ENCODE measurements at regions not wholly inside any gene's neighbourhood (a gene's known extent, or its start where the extent isn't known, plus 50 kb on each side); places are given as distances from the start of the nearest gene placed in this dataset.

- TF ChIP-seq CTCF (IDR thresholded peaks at IDR 0.05) (no peak), POLR2A (IDR thresholded peaks at IDR 0.05) (no peak)
Measured at GRCh38 chrX:5057786-5058185, 1170.9 kb downstream of the NLGN4X start.
